ENCODE measurements at regions not wholly inside any gene's neighbourhood (a gene's known extent, or its start where the extent isn't known, plus 50 kb on each side); places are given as distances from the start of the nearest gene placed in this dataset.
"Not testable (repeated sequence)": the region's sequence is repeated elsewhere in the genome, so short reads cannot be mapped to it uniquely, and the experiment has no call there.

DNA sequence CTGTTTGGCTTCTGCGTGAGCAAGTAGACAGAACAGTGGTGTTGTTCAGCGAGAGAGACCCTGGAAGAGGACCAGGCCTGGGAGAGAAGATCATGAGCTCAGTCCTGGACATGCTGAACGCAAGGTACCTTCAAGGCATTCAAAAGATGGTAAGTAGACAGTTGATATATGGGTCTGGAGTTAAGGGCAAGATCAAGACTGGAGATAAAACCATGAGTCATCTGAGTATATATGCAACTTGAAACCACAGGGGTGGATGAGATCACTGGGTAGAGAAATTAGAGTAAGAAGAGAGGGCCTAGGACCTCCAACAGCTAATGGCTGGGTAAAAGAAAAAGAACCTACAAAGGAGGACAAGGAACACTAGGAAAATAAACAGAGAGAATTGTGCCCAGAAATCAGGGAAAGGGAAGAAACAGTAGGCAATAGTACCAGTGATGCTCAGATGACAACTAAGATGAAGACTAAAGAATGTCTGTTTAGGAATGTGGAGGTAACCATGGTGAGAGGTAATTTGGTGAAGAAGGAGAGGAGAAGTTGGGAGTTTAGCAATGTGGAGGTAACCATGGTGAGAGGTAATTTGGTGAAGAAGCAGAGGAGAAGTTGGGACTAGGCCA, 343.2 kb upstream of the ADAMTS9 start:
- FAIRE-seq: no peak

DNA sequence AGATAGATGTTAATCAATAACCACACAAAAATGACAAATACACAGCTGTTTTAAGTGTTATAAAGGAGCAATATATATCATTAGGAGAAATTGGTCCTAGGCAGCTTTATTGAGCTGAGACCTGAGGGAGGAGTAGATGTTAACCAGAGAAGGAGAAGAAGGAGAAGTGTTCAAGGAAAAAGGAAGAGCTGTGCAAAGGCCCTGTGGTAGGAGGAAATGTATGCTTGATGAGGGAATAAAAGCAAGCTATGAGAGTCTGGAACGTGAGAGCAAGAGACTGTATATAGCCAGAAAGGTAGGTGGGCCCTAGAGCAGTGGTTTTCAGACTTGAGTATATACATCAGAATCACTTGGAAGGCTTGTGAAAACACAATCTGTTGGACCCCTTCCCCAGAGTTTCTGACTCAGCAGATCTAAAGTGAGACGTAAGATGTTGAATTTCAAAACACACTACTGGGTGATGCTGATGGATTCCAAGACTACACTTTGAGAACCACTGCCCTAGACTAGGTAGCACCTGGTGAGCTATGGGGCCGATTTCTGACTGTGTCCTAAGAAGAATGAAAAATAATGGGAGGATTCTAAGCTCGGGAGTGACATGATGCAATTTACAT, 342.3 kb upstream of the ADAMTS9 start:
- no peak for FAIRE-seq

DNA sequence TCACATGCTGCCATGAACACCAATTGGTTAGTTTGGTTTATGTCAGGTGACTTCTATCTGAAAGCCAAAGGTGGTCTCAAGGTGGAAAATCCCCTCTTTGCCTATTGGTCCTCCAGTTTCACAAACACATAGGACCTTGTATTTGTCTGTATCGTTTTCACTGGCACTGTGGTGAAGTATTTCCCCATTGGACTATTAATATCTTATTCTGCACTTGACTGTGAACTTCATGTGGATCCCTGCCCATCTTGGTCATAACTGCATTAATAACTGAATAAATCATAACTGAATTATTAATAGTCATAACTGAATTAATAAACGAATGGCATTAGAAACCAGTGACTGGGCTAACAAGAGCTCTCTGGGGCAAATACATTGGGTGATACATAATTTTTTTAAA, 341.3 kb upstream of the ADAMTS9 start:
- FAIRE-seq: no peak

DNA sequence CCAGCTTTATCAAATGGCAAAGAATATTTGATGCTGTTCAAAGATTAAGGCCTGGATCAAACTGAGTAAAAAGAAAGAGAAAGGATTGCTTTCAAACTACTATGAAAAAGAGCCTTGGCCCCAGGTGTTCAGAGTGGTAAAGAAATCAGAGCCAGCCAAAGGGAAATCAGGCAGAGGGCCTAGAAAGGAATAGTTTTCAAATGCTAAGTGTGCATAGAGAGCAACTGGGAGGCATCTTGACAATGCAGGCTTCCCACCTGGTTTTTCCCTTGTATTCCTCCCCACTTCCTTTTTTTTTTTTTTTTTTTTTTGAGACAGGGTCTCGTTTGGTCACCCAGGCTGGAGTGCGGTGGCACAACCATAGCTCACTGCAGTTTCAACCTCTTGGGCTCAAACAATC, 340.2 kb upstream of the ADAMTS9 start:
- no peak for FAIRE-seq

DNA sequence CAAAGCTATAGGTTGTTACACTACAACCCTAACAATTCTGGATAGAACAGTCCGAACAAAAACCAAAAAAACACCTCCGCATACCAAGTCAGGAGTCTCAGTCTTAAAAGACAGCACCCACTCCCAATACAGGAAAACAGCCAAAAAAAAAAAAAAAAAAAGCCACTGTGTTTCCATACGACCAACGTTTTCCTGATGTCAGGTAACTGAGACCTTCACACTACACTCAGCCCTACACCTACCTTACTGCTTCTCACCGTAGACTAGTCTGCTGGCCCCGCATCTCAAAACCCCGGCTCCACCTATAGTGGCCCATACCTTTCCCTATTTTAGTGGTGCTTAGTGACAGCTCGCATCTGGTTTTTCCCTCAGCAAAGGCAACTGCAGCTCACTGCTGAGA, 339.5 kb upstream of the ADAMTS9 start:
- no peak for FAIRE-seq

DNA sequence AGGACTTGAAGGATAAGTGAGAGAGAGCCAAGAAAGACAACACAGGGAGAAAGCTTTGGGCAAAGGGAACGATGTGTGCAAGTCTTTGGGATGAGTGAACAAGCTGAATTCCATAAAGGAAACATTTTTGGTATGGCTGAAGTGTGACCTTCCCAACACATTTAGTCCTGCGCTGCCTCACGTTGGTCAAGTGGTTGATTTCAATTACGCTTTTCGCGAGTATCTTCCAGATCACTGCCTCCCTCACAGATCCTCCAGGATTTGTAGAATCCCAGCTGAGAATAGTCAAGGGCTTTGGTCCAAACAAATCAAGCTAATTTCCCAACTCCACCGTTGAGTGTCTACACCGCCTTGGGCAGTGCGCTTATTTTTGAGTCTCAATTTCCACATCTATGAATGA, 338.4 kb upstream of the ADAMTS9 start:
- no peak for FAIRE-seq

DNA sequence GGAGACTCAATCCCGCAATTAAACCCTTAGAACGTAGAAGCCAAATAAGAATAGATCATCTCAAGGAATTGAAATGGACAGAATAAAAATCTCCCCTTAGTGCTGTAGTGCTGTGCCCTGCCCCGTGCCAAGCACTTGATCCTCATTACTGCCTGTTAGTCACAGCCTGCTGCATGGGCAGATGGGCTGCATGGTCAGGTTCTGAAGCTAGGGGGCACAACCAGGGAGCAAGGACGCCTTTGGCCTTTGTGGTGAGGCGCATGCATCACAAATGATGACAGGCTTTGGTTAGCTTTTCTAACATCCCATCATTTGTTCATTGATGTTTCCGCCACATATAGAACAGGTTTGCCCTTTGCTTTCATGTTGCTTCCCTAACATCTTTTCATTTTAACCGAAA, 336.3 kb upstream of the ADAMTS9 start:
- FAIRE-seq: no peak

DNA sequence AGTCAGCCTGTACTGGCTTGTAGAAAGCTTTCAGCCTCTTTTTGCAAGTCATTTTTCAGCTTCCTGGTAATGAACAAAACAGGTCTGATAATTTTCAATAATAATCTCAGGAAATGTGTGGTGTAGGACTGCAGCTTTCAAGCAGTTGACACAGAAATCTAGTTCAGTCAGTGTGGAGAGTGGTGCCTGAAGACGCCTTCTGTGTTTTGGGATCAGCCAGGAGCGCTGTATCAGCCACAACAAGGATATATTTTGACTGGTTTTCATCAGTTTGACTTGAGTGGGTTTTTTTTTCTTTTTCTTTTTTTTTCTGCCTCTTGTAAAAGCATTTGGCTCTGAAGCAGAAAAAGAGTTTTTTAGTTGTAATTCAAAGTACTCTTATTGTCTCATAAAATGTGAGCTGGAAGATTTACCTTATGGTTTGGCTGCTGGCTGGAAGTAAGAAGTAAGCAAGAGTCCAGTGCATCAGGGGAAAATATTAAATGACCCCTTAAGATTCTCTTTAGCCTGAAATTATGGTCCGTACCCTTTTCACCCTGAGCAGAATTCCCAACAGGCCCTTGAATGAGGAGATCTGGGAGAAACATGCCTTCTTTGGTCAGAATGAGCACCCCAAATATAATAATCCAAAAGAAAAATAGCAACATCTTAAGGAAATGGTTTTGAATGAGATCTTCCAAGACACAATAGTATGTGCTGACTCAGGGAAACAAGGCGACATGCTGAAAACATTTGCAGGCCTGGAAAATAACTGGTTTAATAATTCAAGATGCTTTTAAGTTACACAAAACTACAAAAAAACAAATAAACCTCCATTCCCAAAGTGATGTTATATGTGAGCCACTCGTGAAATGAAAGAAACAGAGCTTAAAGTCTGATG, 332.7 kb upstream of the ADAMTS9 start:
- FAIRE-seq: no peak

DNA sequence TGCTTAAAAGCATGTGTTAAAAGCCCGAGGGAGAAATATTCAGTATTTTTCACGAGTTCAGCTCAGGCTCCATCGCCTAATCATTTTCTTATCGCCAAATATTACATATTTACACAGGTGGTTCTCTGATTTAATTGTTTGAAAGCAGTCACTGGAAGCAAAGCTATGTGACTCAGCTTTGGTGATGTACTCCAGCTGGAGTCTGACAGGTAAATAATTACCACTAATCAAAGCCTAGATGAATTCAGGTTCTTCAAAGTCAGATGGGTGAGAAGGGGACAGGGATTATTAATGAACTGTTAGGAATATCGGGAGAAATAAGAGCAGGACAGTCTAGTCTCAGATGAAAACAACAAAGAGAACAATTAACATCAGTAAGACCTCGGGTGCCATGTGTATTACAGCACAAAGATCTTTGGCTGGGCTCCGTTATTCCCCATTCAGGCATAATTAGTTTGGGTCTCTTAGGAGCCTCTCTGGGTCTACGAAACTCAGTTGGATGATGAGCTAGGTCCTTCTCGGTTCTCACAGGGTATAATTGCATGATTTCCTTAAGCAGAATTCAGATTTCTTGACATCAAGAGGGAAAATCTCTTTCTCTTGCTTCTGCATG, 331.7 kb upstream of the ADAMTS9 start:
- FAIRE-seq: no peak

DNA sequence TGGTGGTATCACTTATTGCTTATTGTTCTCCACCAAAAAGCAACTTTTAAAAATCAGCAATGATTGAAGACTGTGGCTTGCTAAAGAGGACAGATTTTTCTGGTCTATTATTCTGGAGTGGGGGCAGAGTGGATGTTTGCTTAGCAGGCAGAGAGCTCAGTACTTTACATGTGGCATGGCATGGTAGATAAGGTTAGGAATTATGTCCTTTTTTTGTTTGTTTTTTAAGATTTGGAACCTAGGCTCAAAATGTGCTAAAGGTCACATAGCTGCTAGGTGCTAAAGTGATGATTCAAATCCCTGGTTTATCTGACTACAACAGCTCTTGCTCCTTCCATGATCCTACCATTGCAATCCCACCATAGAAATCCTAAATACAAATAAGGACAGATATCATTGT, 331.0 kb upstream of the ADAMTS9 start:
- FAIRE-seq: no peak

DNA sequence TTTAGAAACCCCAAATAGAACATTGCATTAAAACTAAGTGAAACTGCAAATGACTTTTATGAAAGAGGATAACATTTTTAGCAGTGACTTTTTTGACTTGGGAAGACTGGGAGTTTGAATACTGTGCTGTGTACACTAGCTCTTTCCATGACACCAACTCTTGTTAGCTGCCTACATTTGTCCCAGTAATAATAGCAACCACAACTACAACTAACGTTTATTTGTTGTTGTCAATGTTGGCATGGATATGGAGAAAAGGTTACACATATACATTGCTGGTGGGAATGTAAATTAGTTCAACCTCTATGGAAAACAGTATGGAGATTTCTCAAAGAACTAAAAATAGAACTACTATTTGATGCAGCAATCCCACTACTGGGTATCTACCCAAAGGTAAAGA, 329.6 kb upstream of the ADAMTS9 start:
- FAIRE-seq: no peak

DNA sequence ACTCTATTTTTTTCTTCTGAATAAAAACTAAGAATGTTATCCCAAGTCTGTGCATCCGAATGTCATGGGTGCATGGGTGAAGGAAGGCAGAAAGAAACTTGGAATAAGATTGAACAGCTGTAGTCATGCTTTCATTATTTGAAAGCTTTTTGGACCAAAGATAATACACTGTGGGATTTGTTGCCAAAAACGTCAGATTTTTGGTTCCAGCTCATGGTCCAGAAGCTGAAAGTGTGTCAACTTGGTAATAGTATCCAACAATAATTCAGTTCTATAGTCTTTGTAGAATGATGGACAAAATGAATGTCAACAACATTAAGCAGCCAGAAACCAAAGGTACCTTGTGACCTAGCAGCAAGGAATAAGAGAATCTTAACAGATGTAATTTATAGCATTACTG, 327.9 kb upstream of the ADAMTS9 start:
- FAIRE-seq: no peak

DNA sequence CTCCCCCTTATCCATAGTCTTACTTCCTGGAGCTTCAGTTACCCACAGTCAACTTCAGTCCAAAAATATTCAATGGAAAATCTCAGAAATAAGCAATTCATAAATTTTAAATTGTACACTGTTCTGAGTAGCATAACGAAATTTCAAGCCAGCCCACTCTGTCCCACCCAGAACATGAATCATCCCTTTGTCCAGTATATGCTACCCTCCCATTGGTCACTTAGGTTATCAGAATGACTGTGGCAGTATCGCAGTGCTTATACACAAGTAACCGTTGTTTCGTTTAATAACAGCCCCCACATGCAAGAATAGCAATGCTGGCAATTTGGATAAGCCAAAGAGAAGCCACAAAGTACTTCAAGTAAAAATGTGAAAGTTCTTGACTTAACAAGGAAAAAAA, 325.3 kb upstream of the ADAMTS9 start:
- no peak for FAIRE-seq

DNA sequence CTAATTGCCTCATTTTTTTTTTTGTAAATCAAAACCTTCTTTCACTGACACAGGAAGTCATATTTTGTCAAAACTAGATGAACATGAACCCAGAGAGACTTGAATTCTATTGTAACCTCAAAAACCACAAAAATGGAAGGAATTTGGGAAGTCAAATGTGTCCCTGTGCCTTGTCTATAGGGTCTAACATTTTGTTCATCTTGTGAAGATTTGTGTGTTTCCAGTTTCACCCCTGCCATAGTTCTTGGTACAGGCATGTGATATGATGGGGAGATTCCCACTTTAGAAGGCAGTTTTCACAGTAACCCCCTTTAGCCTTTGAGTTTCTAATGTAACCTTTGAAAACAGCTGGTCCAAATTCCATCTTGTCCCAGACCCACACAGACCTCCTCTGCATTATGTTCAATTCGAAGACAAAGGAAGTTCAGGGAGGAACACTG, 318.5 kb upstream of the ADAMTS9 start:
- no peak for FAIRE-seq

DNA sequence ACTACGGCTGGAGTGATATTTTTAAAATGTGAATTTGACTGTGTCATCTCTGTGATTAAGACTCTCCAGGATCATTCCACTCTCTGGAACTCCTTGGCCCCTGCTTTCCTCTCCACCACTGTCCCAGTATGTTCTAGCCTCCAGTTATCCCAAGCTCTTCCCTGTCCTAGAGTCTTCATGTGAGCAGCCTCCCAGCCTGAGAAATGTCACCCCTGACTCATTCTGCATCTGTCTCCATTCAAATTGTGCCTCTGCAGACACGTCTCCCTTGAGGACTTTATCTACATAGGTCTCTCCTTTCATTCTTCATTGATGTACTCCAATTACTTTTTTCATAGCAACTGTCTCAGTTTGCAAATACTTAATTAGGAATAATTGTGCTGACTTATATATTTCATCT, 317.7 kb upstream of the ADAMTS9 start:
- FAIRE-seq: no peak

DNA sequence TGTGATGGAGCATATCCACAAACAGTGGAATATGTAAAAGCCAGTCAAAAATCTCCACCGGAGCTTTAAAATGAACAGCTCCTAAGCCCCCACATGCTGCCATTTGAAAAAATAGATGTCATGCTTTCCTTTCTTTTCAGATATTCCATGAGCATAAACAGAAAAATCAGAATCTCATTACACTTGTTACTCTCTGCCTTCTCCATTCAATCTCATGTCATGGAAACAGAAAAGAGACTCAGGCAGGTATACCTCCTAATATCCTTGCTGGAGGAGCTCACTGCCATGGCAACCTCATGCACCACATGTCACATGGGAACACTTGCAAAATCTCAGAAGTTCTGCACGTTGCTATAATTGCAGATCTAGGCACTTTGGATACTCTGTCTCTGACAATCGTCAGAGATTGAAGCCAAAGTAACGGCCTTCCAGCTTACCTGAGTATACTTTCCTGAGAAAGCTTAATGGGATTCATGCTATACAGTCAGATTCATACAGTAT, 317.0 kb upstream of the ADAMTS9 start:
- FAIRE-seq: no peak

DNA sequence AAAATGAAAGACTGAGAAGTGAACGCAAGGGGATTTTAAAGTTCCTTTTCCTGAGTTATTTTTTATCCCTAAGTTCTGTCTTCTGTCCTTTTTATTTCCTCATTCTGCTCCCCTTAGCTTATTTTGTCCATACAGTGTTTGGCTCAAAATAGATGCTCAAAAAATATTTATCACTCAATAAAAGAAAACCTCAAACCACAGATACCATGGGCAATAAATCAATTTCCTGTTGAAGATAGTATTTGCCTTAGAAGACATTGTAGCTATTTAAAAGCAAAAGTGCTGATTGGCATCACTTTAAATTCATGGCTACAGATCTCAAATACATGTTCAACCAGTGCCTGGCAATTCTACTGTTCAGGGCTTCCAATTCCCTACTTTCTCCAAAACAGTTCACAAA, 316.5 kb upstream of the ADAMTS9 start:
- no peak for FAIRE-seq

DNA sequence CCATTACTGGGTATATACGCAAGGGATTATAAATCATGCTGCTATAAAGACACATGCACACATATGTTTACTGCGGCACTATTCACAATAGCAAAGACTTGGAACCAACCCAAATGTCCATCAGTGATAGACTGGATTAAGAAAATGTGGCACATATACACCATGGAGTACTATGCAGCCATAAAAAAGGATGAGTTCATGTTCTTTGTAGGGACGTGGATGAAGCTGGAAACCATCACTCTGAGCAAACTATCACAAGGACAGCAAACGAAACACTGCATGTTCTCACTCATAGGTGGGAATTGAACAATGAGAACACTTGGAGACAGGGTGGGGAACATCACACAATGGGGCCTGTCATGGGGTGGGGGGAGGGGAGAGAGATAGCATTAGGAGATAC, 313.3 kb upstream of the ADAMTS9 start:
- not testable (repeated sequence) for FAIRE-seq

DNA sequence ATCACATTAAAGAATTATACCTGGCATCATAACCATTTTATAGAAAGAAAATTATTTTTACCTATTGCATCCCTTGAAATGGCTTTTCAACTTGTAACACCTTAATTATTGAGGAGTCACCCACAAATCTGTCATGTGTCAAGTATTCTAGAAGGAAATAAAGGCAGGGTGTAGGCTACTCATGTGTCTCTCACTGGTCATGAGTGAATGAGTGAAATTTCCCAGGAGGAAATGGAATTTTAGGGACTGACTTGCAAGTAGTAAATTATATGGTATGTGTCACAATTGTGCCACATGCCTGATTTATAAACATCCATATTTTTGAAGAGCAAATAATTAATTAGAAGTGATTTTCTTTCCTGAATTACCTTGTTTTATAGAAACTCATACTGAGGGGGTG, 310.5 kb upstream of the ADAMTS9 start:
- FAIRE-seq: no peak

DNA sequence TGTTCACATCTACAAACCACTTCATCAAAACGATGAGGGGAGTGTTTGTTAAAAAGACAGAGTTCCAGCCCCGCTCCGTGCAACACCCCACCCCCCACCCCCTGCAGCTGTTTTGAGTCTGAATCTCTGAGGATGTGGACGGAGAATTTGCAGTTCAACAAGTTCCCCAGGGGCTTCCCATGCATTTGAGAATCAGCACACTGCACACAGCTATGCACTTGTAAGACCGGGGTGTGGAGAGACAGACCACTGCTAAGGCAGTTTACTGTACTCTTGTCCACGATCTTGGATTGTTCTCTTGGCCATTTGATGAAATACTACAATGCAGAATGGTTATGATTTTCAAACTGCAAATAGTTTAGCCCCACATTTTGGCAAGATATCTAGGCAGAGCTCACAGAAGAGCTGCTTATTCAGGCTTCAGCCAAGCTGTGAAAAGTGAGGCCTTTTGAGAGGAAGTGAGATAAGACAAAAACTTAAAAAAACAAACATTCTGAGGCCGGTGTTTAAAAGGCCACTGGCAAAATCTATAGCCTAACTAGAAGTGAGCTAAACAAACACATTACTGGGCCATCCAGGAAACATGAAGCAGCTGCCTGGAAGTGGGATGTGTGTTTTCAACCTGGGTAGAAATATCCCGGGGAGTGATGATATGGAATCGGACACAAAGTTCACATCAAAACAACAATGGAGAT, 308.2 kb upstream of the ADAMTS9 start:
- no peak for FAIRE-seq

DNA sequence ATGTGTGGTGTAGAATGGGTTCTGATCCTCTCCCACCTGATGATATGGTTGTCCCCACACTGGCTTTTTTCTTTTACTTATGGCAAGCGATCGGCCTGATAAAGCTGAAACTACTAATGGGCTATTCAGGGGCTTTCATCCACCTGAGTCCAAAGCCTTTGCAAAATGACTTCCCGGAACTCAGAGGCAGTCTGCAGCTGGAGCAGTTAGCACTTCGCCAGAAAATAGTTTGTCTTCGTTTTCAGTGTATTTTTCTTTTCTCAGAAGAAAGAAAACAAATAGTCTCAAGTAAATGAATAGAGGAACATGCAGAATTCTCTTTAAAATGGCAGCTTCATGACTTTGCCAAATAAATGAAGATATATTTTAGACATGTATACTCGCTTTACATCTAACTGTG, 306.0 kb upstream of the ADAMTS9 start:
- no peak for FAIRE-seq

DNA sequence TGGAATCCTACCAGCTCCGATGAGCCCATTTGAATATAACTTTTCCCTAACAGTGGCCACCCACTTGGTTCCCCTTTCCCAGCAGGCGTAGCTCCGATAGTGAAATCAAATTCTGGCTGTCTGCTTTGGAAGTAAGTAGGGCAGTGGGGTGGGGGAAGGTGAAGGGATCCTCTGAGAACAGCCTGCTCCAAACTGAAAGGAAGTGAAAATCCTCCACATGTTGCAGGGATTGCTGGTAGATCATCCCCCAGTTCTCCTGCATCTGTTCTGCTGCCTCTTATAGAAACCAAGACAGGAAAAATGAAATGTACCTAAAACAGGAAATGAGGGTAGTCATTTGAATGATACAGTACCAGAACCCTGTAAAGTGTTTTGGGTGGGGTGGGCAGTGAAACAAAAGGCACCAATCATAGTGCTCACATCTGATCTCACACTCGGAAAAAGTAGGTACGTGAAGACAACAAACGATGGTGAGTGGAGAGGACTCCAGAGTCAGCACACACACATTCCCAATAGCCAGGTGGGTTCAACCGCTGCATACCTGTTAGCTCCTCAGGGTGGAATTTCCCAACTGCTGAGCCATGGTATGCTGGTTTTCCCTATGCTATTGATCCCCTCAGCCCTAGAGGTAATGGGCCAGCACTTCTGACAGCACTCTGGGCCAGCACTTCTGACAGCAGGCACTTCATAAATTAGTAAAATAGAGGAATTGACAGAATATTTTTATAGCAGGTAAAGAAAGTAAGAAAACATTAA, 304.9 kb upstream of the ADAMTS9 start:
- no peak for FAIRE-seq
